Gastrocnemius medialis (tissue), 4 donors: ENCODE measurements at regions not wholly inside any gene's neighbourhood (a gene's known extent, or its start where the extent isn't known, plus 50 kb on each side); places are given as distances from the start of the nearest gene placed in this dataset.

Source experiments
- POLR2A ChIP-seq, 2 donors: fragments of 450-650 bp; IDR thresholded peaks; one replicate each; pipeline ENCODE4 v1.6.1; 2017; ENCODE audit warnings: antibody characterized with exemption in 2 of 2, mild to moderate bottlenecking in 2 of 2, moderate library complexity in 2 of 2
- TF ChIP-seq, protein P1 (sequence below), 5 experiments: fragments of 450-650 bp in 3 of 5; fragments of 200-600 bp in 2 of 5; sonication (generic) in 2 of 5; IDR thresholded peaks in 4 of 5; conservative IDR thresholded peaks in 1 of 5; 1 replicate in 4 of 5; 2 replicates in 1 of 5; pipeline ENCODE4 v1.5.1; 2016 to 2019; ENCODE audit warnings: antibody characterized with exemption in 5 of 5, mild to moderate bottlenecking in 3 of 5, moderate library complexity in 3 of 5

DNA sequence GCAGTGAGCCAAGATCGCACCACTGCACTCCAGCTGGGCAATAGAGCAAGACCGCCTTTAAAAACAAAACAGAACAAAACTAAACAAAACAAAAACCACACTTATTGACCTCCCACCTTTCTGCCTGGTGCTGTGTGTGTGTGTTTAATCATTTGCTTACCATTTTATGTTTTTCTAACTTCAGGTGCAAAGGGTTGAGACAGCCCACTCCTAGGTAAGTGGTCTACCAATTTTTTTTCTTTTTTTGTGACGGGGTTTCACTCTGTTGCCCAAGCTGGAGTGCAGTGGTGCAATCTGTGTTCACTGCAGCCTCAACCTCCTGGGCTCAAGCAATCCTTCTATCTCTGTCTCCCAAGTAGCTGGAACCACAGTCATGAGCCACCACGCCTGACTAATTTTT is 65.8 kb downstream of the SALL1 start:
- TF ChIP-seq, protein P1, sequence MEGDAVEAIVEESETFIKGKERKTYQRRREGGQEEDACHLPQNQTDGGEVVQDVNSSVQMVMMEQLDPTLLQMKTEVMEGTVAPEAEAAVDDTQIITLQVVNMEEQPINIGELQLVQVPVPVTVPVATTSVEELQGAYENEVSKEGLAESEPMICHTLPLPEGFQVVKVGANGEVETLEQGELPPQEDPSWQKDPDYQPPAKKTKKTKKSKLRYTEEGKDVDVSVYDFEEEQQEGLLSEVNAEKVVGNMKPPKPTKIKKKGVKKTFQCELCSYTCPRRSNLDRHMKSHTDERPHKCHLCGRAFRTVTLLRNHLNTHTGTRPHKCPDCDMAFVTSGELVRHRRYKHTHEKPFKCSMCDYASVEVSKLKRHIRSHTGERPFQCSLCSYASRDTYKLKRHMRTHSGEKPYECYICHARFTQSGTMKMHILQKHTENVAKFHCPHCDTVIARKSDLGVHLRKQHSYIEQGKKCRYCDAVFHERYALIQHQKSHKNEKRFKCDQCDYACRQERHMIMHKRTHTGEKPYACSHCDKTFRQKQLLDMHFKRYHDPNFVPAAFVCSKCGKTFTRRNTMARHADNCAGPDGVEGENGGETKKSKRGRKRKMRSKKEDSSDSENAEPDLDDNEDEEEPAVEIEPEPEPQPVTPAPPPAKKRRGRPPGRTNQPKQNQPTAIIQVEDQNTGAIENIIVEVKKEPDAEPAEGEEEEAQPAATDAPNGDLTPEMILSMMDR (IDR thresholded peaks at IDR 0.05 in 4 of 5, conservative IDR thresholded peaks at IDR 0.05 in 1 of 5) = no peak
- TF ChIP-seq POLR2A (IDR thresholded peaks at IDR 0.05) = no peak
